LHCN-M2 (cell line): ENCODE measurements at regions not wholly inside any gene's neighbourhood (a gene's known extent, or its start where the extent isn't known, plus 50 kb on each side); places are given as distances from the start of the nearest gene placed in this dataset.
"Not testable (repeated sequence)": the region's sequence is repeated elsewhere in the genome, so short reads cannot be mapped to it uniquely, and the experiment has no call there.

ENCODE experiments used
- DNase-seq: peaks from one replicate; pipeline ENCODE4 v3.0.0-alpha.2; 2012; ENCODE audit warnings: low read depth

GRCh38 chr10:6877722-6878392, 297.8 kb upstream of the PRKCQ start:
- no peak for DNase-seq

GRCh38 chr10:6877336-6877721, 297.3 kb upstream of the PRKCQ start:
- DNase-seq: peak; percentile 8

GRCh38 chr10:6875269-6875865, 295.3 kb upstream of the PRKCQ start:
- DNase-seq: no peak

- no peak for DNase-seq
These were observed 291.1 kb upstream of the PRKCQ start for GRCh38 chr10:6871128-6871527.

GRCh38 chr10:6868036-6868725, 288.1 kb upstream of the PRKCQ start:
- DNase-seq: no peak

GRCh38 chr10:6866757-6867156, 286.7 kb upstream of the PRKCQ start:
- no peak for DNase-seq

GRCh38 chr10:6864142-6864541, 284.1 kb upstream of the PRKCQ start:
- DNase-seq: no peak

- DNase-seq: no peak
These were observed 283.3 kb upstream of the PRKCQ start for GRCh38 chr10:6863381-6863780.

- DNase-seq: no peak
These were observed 270.4 kb upstream of the PRKCQ start for GRCh38 chr10:6850452-6850851.

- DNase-seq: no peak
These were observed 267.5 kb upstream of the PRKCQ start for GRCh38 chr10:6847561-6847960.

- no peak for DNase-seq
These were observed 264.0 kb upstream of the PRKCQ start for GRCh38 chr10:6843894-6844650.

GRCh38 chr10:6843481-6843881, 263.4 kb upstream of the PRKCQ start:
- no peak for DNase-seq

GRCh38 chr10:6842722-6843121, 262.6 kb upstream of the PRKCQ start:
- DNase-seq: no peak

GRCh38 chr10:6841761-6842160, 261.7 kb upstream of the PRKCQ start:
- DNase-seq: no peak

- DNase-seq: peak; percentile 46
These were observed 260.7 kb upstream of the PRKCQ start for GRCh38 chr10:6840766-6841165.

- peak; percentile 37 for DNase-seq
These were observed 260.2 kb upstream of the PRKCQ start for GRCh38 chr10:6840201-6840691.

GRCh38 chr10:6838118-6838517, 258.0 kb upstream of the PRKCQ start:
- DNase-seq: peak; percentile 12

- DNase-seq: no peak
These were observed 253.5 kb upstream of the PRKCQ start for GRCh38 chr10:6833458-6834011.

GRCh38 chr10:6830981-6831380, 250.9 kb upstream of the PRKCQ start:
- not testable (repeated sequence) for DNase-seq

- not testable (repeated sequence) for DNase-seq
These were observed 244.7 kb upstream of the PRKCQ start for GRCh38 chr10:6824793-6825192.

GRCh38 chr10:6823770-6824169, 243.7 kb upstream of the PRKCQ start:
- DNase-seq: no peak

- no peak for DNase-seq
These were observed 239.2 kb upstream of the PRKCQ start for GRCh38 chr10:6819301-6819700.
